HepG2 (cell line): ENCODE measurements at regions not wholly inside any gene's neighbourhood (a gene's known extent, or its start where the extent isn't known, plus 50 kb on each side); places are given as distances from the start of the nearest gene placed in this dataset.

Source experiments
- ATAC-seq: fragments of 200-7000 bp; cut with Tn5 transposase; 3 replicates; pipeline ENCODE4 v1.9.1; 2020; ENCODE audit warnings: mild to moderate bottlenecking, moderate library complexity
- BruUV-seq: library from RNA; stranded (reverse); fragments of 400-500 nt; replicated peaks from 2 replicates; lab custom pipeline; 2021; lab: Mats Ljungman, UMichigan
- CTCF ChIA-PET: fragments of 300-600 bp; formaldehyde crosslinking; extraction: SDS; loops from one replicate; lab custom pipeline; 2021; ENCODE audit warnings: low total read pairs, inconsistent platforms, low intra/inter-chr PET ratio; lab: Yijun Ruan, JAX
- POLR2A ChIA-PET: fragments of 350-600 bp; sonication (Branson Sonifier 250); formaldehyde crosslinking; loops from one replicate; lab custom pipeline; 2020; ENCODE audit warnings: antibody characterized with exemption, inconsistent platforms; lab: Yijun Ruan, JAX
- DNase-seq: peaks from one replicate; pipeline ENCODE4 v3.0.0-alpha.2; 2015; ENCODE audit warnings: low spot score
- FAIRE-seq: peaks from 3 replicates; lab custom pipeline; 2011; peaks lifted over from hg19 to GRCh38; lab: Jason Lieb, UNC
- H2AFZ ChIP-seq: one replicate; pipeline ENCODE4 v1.6.1; 2011; ENCODE audit warnings: low read length, inconsistent platforms
- H3K27ac ChIP-seq: fragments of 300-600 bp; 3 replicates; pipeline ENCODE4 v1.8.0; 2011; ENCODE audit warnings: mixed run types, mild to moderate bottlenecking, mixed read lengths, low read length, inconsistent platforms; ENCODE audit not compliant: insufficient read depth; ENCODE audit errors: extremely low read length
- H3K27me3 ChIP-seq, 2 experiments: fragments of 200-600 bp in 1 of 2; 2 replicates in 1 of 2; 3 replicates in 1 of 2; pipeline versions ENCODE4 v1.6.0 to v1.8.0; 2011; ENCODE audit warnings: low read length in 2 of 2, mild to moderate bottlenecking in 2 of 2, moderate library complexity in 2 of 2, inconsistent platforms in 1 of 2; ENCODE audit not compliant: insufficient read depth in 2 of 2, control insufficient read depth in 1 of 2
- H3K36me3 ChIP-seq, 2 experiments: fragments of 200-600 bp in 1 of 2; replicated peaks in 1 of 2; 2 replicates in 1 of 2; 3 replicates in 1 of 2; pipeline versions ENCODE4 v1.5.1 to v1.8.0; 2011; ENCODE audit warnings: low read length in 2 of 2, inconsistent platforms in 1 of 2; ENCODE audit not compliant: insufficient read depth in 2 of 2, control insufficient read depth in 1 of 2
- H3K4me1 ChIP-seq: 2 replicates; pipeline ENCODE4 v1.5.1; 2012; ENCODE audit warnings: low read length, inconsistent platforms; ENCODE audit not compliant: insufficient read depth
- H3K4me2 ChIP-seq: 2 replicates; pipeline ENCODE4 v1.6.0; 2011; ENCODE audit warnings: low read depth, low read length, inconsistent platforms
- H3K4me3 ChIP-seq, 3 experiments: fragments of 200-600 bp in 1 of 3; sonication (generic), shearing (Covaris generic) in 1 of 3; replicated peaks in 1 of 3; 2 replicates each; pipeline ENCODE4 v1.5.1; 2011 to 2016; ENCODE audit warnings: low read length in 3 of 3, inconsistent platforms in 2 of 3, low read depth in 2 of 3, mild to moderate bottlenecking in 2 of 3, control low read depth in 1 of 3, mixed read lengths in 1 of 3; ENCODE audit not compliant: insufficient read depth in 1 of 3
- H3K79me2 ChIP-seq: one replicate; pipeline ENCODE4 v1.6.1; 2011; ENCODE audit warnings: low read length, inconsistent platforms; ENCODE audit not compliant: insufficient read depth
- H3K9ac ChIP-seq: 2 replicates; pipeline ENCODE4 v1.6.0; 2011; ENCODE audit warnings: mild to moderate bottlenecking, low read depth, low read length, inconsistent platforms; ENCODE audit not compliant: insufficient read depth
- H3K9me3 ChIP-seq: 2 replicates; pipeline ENCODE4 v1.5.1; 2012; ENCODE audit warnings: mild to moderate bottlenecking, low read length
- H4K20me1 ChIP-seq: 2 replicates; pipeline ENCODE4 v1.6.0; 2011; ENCODE audit warnings: inconsistent platforms, mild to moderate bottlenecking, low read length, moderate library complexity; ENCODE audit not compliant: insufficient read depth
- BCL3 ChIP-seq: sonication (generic); formaldehyde crosslinking; IDR thresholded peaks from 2 replicates; pipeline ENCODE4 v1.5.1; 2020; ENCODE audit warnings: mild to moderate bottlenecking, missing genetic modification reagents, moderate library complexity
- DR1 ChIP-seq: sonication (generic); formaldehyde crosslinking; IDR thresholded peaks from 2 replicates; pipeline ENCODE4 v1.8.0; 2021; ENCODE audit warnings: mild to moderate bottlenecking, missing genetic modification reagents, inconsistent platforms
- HIC2 ChIP-seq: sonication (generic); formaldehyde crosslinking; IDR thresholded peaks from 2 replicates; pipeline ENCODE4 v1.9.0; 2022; ENCODE audit warnings: low read depth, missing genetic modification reagents
- HNRNPL ChIP-seq: fragments of 200-400 bp; formaldehyde crosslinking; IDR thresholded peaks from 2 replicates; pipeline ENCODE4 v1.6.1; 2017; ENCODE audit warnings: mild to moderate bottlenecking, low read depth, low read length
- KMT2A ChIP-seq: sonication (generic); formaldehyde crosslinking; IDR thresholded peaks from 2 replicates; pipeline ENCODE4 v1.4.0; 2020; ENCODE audit warnings: missing genetic modification reagents
- MAFF ChIP-seq: IDR thresholded peaks from 2 replicates; pipeline ENCODE4 v1.6.1; 2011; ENCODE audit warnings: low read depth, low read length, improper control_type of control experiment
- MXD1 ChIP-seq: sonication (generic); formaldehyde crosslinking; IDR thresholded peaks from 2 replicates; pipeline ENCODE4 v1.4.0; 2020; ENCODE audit warnings: mild to moderate bottlenecking, missing genetic modification reagents
- NONO ChIP-seq, 2 experiments: fragments of 450-650 bp in 1 of 2; sonication (generic) in 1 of 2; formaldehyde crosslinking in 1 of 2; IDR thresholded peaks in 1 of 2; conservative IDR thresholded peaks in 1 of 2; 2 replicates each; pipeline versions ENCODE4 v1.6.1 to v1.8.0; 2017 to 2022; ENCODE audit warnings: mild to moderate bottlenecking in 1 of 2, missing genetic modification reagents in 1 of 2, moderate library complexity in 1 of 2
- PCBP1 ChIP-seq: fragments of 200-400 bp; formaldehyde crosslinking; IDR thresholded peaks from 2 replicates; pipeline ENCODE4 v1.6.1; 2017; ENCODE audit warnings: mild to moderate bottlenecking, low read depth, low read length, borderline replicate concordance
- PLRG1 ChIP-seq: fragments of 450-650 bp; conservative IDR thresholded peaks from 2 replicates; pipeline ENCODE4 v1.6.1; 2016
- ZNF10 ChIP-seq: sonication (generic); formaldehyde crosslinking; IDR thresholded peaks from 2 replicates; pipeline ENCODE4 v1.4.0; 2020; ENCODE audit warnings: mild to moderate bottlenecking, low read depth, missing genetic modification reagents, borderline replicate concordance
- ZNF383 ChIP-seq: sonication (generic); formaldehyde crosslinking; IDR thresholded peaks from 2 replicates; pipeline ENCODE4 v1.4.0; 2020; ENCODE audit warnings: missing genetic modification reagents, mild to moderate bottlenecking, borderline replicate concordance
- ZNF607 ChIP-seq: sonication (generic); formaldehyde crosslinking; IDR thresholded peaks from 2 replicates; pipeline ENCODE4 v1.5.1; 2020; ENCODE audit warnings: missing genetic modification reagents, mild to moderate bottlenecking, borderline replicate concordance
- WGBS: methylation state at CpG from one replicate; pipeline ENCODE4 v1.1.6; 2017; ENCODE audit warnings: low lambda C conversion rate; 5-methylcytosine and 5-hydroxymethylcytosine counted together
- in situ Hi-C: cut with HindIII; loops from 2 replicates; pipeline ENCODE4 v1.10.0; 2017; ENCODE audit warnings: low pct_unique_long_range_greater_than_20kb; ENCODE audit not compliant: extremely low pct_ligation_motif_present
- intact Hi-C: fragments of 100-400 bp; cut with micrococcal nuclease; formaldehyde crosslinking; loops from one replicate; pipeline ENCODE4 v1.10.0; 2022; ENCODE audit not compliant: unreplicated experiment
- TF ChIP-seq, protein P1 (sequence below): sonication (generic); formaldehyde crosslinking; IDR thresholded peaks from one replicate; pipeline ENCODE4 v1.5.1; 2020; ENCODE audit warnings: mild to moderate bottlenecking, missing genetic modification reagents; ENCODE audit errors: not compliant biosample characterization

GRCh38 chr3:116824208-116824607 is 114.6 kb downstream of the TUSC7 start:
- ATAC-seq (no peak), FAIRE-seq (no peak), DNase-seq (no peak)
- ChIA-PET POLR2A (no interaction called here), CTCF (no interaction called here)
- no peaks in the 10 kb centered on the region for H3K4me1 ChIP-seq
- in situ Hi-C loops: no loop called here
- 21% methylated on average over 1 of the region's 1 CpG for WGBS
- BruUV-seq: no TSS peak
- H4K20me1 ChIP-seq: no peaks in the 10 kb centered on the region
- no peaks in the 10 kb centered on the region for H3K36me3 ChIP-seq
- no peak overlapping the region for H2AFZ ChIP-seq
- H3K79me2 ChIP-seq: no peaks in the 10 kb centered on the region
- no peaks in the 10 kb centered on the region for H3K9me3 ChIP-seq
- no peak overlapping the region for H3K4me2 ChIP-seq
- intact Hi-C loops: no loop called here
- H3K27me3 ChIP-seq: no peaks in the 10 kb centered on the region
- no peak overlapping the region for H3K4me3 ChIP-seq
- no peak overlapping the region for H3K27ac ChIP-seq
- no peak overlapping the region for H3K9ac ChIP-seq
- TF ChIP-seq DR1 (no peak), ZNF607 (CRISPR knock-in tag) (no peak), ZNF383 (CRISPR knock-in tag) (no peak), MAFF (no peak), PCBP1 (no peak), HNRNPL (no peak), ZNF10 (CRISPR knock-in tag) (no peak), PLRG1 (no peak), MXD1 (CRISPR knock-in tag) (no peak), BCL3 (CRISPR knock-in tag) (no peak), HIC2 (no peak), KMT2A (CRISPR knock-in tag) (no peak), NONO (IDR thresholded peaks at IDR 0.05) (no peak), NONO (CRISPR knock-in tag; conservative IDR thresholded peaks at IDR 0.05) (no peak)
- TF ChIP-seq, protein P1, sequence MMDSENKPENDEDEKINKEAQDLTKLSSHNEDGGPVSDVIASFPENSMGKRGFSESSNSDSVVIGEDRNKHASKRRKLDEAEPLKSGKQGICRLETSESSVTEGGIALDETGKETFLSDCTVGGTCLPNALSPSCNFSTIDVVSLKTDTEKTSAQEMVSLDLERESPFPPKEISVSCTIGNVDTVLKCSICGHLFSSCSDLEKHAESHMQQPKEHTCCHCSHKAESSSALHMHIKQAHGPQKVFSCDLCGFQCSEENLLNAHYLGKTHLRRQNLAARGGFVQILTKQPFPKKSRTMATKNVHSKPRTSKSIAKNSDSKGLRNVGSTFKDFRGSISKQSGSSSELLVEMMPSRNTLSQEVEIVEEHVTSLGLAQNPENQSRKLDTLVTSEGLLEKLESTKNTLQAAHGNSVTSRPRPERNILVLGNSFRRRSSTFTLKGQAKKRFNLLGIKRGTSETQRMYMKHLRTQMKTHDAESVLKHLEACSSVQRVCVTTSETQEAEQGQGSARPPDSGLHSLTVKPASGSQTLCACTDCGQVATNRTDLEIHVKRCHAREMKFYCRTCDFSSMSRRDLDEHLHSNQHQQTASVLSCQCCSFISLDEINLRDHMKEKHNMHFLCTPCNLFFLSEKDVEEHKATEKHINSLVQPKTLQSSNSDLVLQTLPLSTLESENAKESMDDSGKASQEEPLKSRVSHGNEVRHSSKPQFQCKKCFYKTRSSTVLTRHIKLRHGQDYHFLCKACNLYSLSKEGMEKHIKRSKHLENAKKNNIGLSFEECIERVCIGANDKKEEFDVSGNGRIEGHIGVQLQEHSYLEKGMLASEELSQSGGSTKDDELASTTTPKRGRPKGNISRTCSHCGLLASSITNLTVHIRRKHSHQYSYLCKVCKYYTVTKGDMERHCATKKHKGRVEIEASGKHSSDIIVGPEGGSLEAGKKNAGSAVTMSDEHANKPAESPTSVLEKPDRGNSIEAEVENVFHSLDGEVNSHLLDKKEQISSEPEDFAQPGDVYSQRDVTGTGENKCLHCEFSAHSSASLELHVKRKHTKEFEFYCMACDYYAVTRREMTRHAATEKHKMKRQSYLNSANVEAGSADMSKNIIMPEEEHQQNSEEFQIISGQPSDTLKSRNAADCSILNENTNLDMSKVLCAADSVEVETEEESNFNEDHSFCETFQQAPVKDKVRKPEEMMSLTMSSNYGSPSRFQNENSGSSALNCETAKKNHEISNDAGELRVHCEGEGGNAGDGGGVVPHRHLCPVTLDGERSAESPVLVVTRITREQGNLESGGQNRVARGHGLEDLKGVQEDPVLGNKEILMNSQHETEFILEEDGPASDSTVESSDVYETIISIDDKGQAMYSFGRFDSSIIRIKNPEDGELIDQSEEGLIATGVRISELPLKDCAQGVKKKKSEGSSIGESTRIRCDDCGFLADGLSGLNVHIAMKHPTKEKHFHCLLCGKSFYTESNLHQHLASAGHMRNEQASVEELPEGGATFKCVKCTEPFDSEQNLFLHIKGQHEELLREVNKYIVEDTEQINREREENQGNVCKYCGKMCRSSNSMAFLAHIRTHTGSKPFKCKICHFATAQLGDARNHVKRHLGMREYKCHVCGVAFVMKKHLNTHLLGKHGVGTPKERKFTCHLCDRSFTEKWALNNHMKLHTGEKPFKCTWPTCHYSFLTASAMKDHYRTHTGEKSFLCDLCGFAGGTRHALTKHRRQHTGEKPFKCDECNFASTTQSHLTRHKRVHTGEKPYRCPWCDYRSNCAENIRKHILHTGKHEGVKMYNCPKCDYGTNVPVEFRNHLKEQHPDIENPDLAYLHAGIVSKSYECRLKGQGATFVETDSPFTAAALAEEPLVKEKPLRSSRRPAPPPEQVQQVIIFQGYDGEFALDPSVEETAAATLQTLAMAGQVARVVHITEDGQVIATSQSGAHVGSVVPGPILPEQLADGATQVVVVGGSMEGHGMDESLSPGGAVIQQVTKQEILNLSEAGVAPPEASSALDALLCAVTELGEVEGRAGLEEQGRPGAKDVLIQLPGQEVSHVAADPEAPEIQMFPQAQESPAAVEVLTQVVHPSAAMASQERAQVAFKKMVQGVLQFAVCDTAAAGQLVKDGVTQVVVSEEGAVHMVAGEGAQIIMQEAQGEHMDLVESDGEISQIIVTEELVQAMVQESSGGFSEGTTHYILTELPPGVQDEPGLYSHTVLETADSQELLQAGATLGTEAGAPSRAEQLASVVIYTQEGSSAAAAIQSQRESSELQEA: no peak
